NCI-H446 treated with DMSO at 0.1 percent for 48 hours (cell line): ENCODE measurements at regions not wholly inside any gene's neighbourhood (a gene's known extent, or its start where the extent isn't known, plus 50 kb on each side); places are given as distances from the start of the nearest gene placed in this dataset.
"Not testable (repeated sequence)": the region's sequence is repeated elsewhere in the genome, so short reads cannot be mapped to it uniquely, and the experiment has no call there.

Experiments used
- DNase-seq: peaks from one replicate; lab custom pipeline; 2025; lab: John Stamatoyannopoulos, UW

- DNase-seq = no peak
Observed at GRCh38 chr5:87105577-87105976, 162.1 kb upstream of the RASA1 start.

GRCh38 chr5:87109746-87110145 is 157.9 kb upstream of the RASA1 start:
- DNase-seq = no peak

- no peak for DNase-seq
Observed at GRCh38 chr5:87110721-87111120, 157.0 kb upstream of the RASA1 start.

GRCh38 chr5:87113861-87114260 is 153.8 kb upstream of the RASA1 start:
- no peak for DNase-seq

GRCh38 chr5:87114631-87115030 is 153.1 kb upstream of the RASA1 start:
- DNase-seq = no peak

GRCh38 chr5:87115839-87116364 is 151.8 kb upstream of the RASA1 start:
- no peak for DNase-seq

GRCh38 chr5:87116825-87117512 is 150.7 kb upstream of the RASA1 start:
- DNase-seq = no peak

- DNase-seq = no peak
Observed at GRCh38 chr5:87119588-87119987, 148.1 kb upstream of the RASA1 start.

GRCh38 chr5:87120518-87121303 is 147.0 kb upstream of the RASA1 start:
- peak; percentile 2 for DNase-seq

- DNase-seq = no peak
Observed at GRCh38 chr5:87121304-87122150, 146.2 kb upstream of the RASA1 start.

GRCh38 chr5:87122151-87122977 is 145.3 kb upstream of the RASA1 start:
- no peak for DNase-seq

GRCh38 chr5:87125766-87126165 is 141.9 kb upstream of the RASA1 start:
- DNase-seq = no peak

GRCh38 chr5:87126869-87127268 is 140.8 kb upstream of the RASA1 start:
- DNase-seq = no peak

- DNase-seq = no peak
Observed at GRCh38 chr5:87127426-87127825, 140.3 kb upstream of the RASA1 start.

- no peak for DNase-seq
Observed at GRCh38 chr5:87127956-87128687, 139.6 kb upstream of the RASA1 start.

GRCh38 chr5:87129046-87129445 is 138.6 kb upstream of the RASA1 start:
- DNase-seq = no peak

GRCh38 chr5:87132696-87133095 is 135.0 kb upstream of the RASA1 start:
- DNase-seq = no peak

GRCh38 chr5:87134513-87134912 is 133.2 kb upstream of the RASA1 start:
- DNase-seq = not testable (repeated sequence)

GRCh38 chr5:87136096-87136495 is 131.6 kb upstream of the RASA1 start:
- DNase-seq = no peak

- DNase-seq = no peak
Observed at GRCh38 chr5:87136733-87137132, 130.9 kb upstream of the RASA1 start.

GRCh38 chr5:87137283-87137682 is 130.4 kb upstream of the RASA1 start:
- DNase-seq = no peak
